Right atrium auricular region (tissue), 2 donors: ENCODE measurements at regions not wholly inside any gene's neighbourhood (a gene's known extent, or its start where the extent isn't known, plus 50 kb on each side); places are given as distances from the start of the nearest gene placed in this dataset.

ENCODE experiments used
- DNase-seq: peaks from one replicate; pipeline ENCODE4 v3.0.0-alpha.2; 2019; ENCODE audit warnings: low spot score
- H3K27ac ChIP-seq, 2 donors: fragments of 200-600 bp; sonication (generic); 1 replicate in 1 of 2; 2 replicates in 1 of 2; pipeline ENCODE4 v1.5.1; 2016 to 2019
- H3K27me3 ChIP-seq, 2 donors: fragments of 200-600 bp; sonication (generic); one replicate each; pipeline versions ENCODE4 v1.5.1 to v1.6.0; 2017 to 2019
- H3K36me3 ChIP-seq: fragments of 200-600 bp; sonication (generic); one replicate; pipeline ENCODE4 v1.5.1; 2016
- H3K4me1 ChIP-seq, 2 donors: fragments of 200-600 bp; sonication (generic); one replicate each; pipeline versions ENCODE4 v1.5.1 to v1.6.0; 2017 to 2019
- H3K4me3 ChIP-seq, 2 donors: fragments of 200-600 bp; sonication (generic); 1 replicate in 1 of 2; 2 replicates in 1 of 2; pipeline ENCODE4 v1.5.1; 2017 to 2019; ENCODE audit warnings: mild to moderate bottlenecking in 1 of 2, moderate library complexity in 1 of 2
- H3K9me3 ChIP-seq, 2 donors: fragments of 200-600 bp; sonication (generic); one replicate each; pipeline ENCODE4 v1.5.1; 2019
- CTCF ChIP-seq, 2 donors: fragments of 200-600 bp; sonication (generic); IDR thresholded peaks; one replicate each; pipeline ENCODE4 v1.5.1; 2019; ENCODE audit warnings: antibody characterized with exemption in 2 of 2

- H3K9me3 ChIP-seq = no peaks in the 10 kb centered on the region
- DNase-seq = no peak
- H3K27ac ChIP-seq = peak overlapping the region in 1 of 2 donors; percentile 50
- H3K4me3 ChIP-seq = no peak overlapping the region
- no peaks in the 10 kb centered on the region for H3K27me3 ChIP-seq
- TF ChIP-seq CTCF (IDR thresholded peaks at IDR 0.05) = no peak
- no peaks in the 10 kb centered on the region for H3K36me3 ChIP-seq
- H3K4me1 ChIP-seq = no peaks in the 10 kb centered on the region
Observed at GRCh38 chr5:159655757-159656409, 260.4 kb upstream of the ADRA1B start.

GRCh38 chr5:159657298-159657697 is 259.0 kb upstream of the ADRA1B start:
- no peak for DNase-seq
- TF ChIP-seq CTCF (IDR thresholded peaks at IDR 0.05) = no peak
- Histone ChIP-seq H3K4me1 (no peaks in the 10 kb centered on the region), H3K27me3 (no peaks in the 10 kb centered on the region), H3K27ac (no peak overlapping the region), H3K4me3 (no peak overlapping the region), H3K9me3 (no peaks in the 10 kb centered on the region), H3K36me3 (no peaks in the 10 kb centered on the region)

- DNase-seq = no peak
- H3K27ac ChIP-seq = no peak overlapping the region
- H3K27me3 ChIP-seq = no peaks in the 10 kb centered on the region
- H3K36me3 ChIP-seq = no peaks in the 10 kb centered on the region
- TF ChIP-seq CTCF (IDR thresholded peaks at IDR 0.05) = no peak
- H3K9me3 ChIP-seq = no peaks in the 10 kb centered on the region
- H3K4me1 ChIP-seq = no peaks in the 10 kb centered on the region
- H3K4me3 ChIP-seq = no peak overlapping the region
Observed at GRCh38 chr5:159657771-159658170, 258.5 kb upstream of the ADRA1B start.

GRCh38 chr5:159658266-159658925 is 257.9 kb upstream of the ADRA1B start:
- TF ChIP-seq CTCF (IDR thresholded peaks at IDR 0.05) = no peak
- H3K4me3 ChIP-seq = no peak overlapping the region
- no peak for DNase-seq
- H3K27me3 ChIP-seq = no peaks in the 10 kb centered on the region
- no peaks in the 10 kb centered on the region for H3K4me1 ChIP-seq
- H3K36me3 ChIP-seq = no peaks in the 10 kb centered on the region
- H3K9me3 ChIP-seq = no peaks in the 10 kb centered on the region
- no peak overlapping the region for H3K27ac ChIP-seq

- Histone ChIP-seq H3K4me3 (no peak overlapping the region), H3K36me3 (no peaks in the 10 kb centered on the region), H3K27me3 (no peaks in the 10 kb centered on the region), H3K4me1 (no peaks in the 10 kb centered on the region), H3K9me3 (no peaks in the 10 kb centered on the region), H3K27ac (no peak overlapping the region)
- TF ChIP-seq CTCF (IDR thresholded peaks at IDR 0.05) = no peak
- DNase-seq = no peak
Observed at GRCh38 chr5:159660401-159660800, 255.9 kb upstream of the ADRA1B start.

- Histone ChIP-seq H3K27ac (no peak overlapping the region), H3K4me3 (no peak overlapping the region), H3K27me3 (no peaks in the 10 kb centered on the region), H3K9me3 (no peaks in the 10 kb centered on the region), H3K36me3 (no peaks in the 10 kb centered on the region), H3K4me1 (no peaks in the 10 kb centered on the region)
- DNase-seq = no peak
- no peak for TF ChIP-seq CTCF (IDR thresholded peaks at IDR 0.05)
Observed at GRCh38 chr5:159663986-159664385, 252.3 kb upstream of the ADRA1B start.
